GM19043 (cell line): ENCODE measurements at regions not wholly inside any gene's neighbourhood (a gene's known extent, or its start where the extent isn't known, plus 50 kb on each side); places are given as distances from the start of the nearest gene placed in this dataset.

ENCODE experiments used
- ATAC-seq: cut with Tn5 transposase; IDR thresholded peaks from one replicate; pipeline ENCODE4 v1.9.1; 2021; ENCODE audit warnings: low read depth; ENCODE audit not compliant: unreplicated experiment

- no peak for ATAC-seq
Observed at GRCh38 chr4:32560306-32560705, 1840.1 kb downstream of the PCDH7 start.

DNA sequence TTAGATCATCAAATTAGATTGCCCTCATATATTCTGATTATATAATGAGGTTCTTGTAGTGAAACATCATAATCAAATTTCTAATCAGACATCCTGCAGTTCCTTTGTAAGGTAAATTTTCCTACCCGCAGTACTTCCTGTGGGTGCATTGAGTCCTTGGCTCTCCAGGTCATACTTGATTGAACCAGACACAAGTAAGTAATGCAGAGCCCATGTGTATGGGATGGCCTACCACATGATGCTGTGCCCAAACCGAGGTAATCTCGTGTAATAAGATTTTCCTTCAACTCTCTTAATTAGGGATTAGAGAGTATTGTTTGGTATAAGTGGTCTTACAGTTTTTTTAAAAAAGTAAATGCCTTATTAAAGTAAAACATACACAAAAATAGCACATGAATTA, 1841.8 kb downstream of the PCDH7 start:
- no peak for ATAC-seq

- ATAC-seq, result no peak
Observed at GRCh38 chr4:32564626-32565025, 1844.5 kb downstream of the PCDH7 start.

DNA sequence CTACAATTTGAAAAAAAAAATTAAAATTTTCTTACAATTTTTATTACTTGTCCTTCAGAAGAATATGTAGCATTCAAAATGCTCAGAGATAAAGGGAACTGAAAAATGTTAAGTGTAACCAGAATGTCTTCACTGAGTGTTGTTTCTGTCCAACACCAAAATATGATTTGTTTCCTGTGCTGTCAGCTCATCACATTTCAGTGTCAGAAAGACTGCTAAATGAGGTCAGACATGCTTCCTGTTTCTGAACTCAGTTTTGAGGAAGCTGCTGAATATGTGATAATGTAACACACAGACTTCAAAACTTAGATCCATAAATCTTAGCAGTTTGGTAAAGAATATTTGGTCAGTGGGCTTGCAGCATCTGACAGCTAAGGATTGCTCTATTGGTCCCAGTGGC, 1849.7 kb downstream of the PCDH7 start:
- no peak for ATAC-seq

DNA sequence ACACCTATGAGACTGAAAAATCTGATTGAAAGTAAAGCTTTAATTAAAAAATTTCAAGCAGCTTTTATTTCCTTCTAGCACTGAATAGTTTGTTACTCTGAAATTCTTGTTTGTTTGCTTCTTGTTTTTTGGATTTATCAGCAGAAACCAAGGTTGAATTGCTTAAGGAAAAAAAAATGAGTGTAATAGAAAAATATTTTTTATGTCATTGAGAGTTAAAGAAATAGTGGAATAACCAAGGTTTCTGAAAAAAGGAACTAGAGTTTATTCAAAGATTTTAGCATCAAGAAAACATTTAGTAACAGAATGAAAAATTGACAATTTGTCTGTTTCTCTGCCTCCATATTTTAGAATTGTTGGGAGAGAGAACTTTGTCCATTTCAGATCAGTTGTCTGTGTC, 1852.2 kb downstream of the PCDH7 start:
- ATAC-seq, result no peak

DNA sequence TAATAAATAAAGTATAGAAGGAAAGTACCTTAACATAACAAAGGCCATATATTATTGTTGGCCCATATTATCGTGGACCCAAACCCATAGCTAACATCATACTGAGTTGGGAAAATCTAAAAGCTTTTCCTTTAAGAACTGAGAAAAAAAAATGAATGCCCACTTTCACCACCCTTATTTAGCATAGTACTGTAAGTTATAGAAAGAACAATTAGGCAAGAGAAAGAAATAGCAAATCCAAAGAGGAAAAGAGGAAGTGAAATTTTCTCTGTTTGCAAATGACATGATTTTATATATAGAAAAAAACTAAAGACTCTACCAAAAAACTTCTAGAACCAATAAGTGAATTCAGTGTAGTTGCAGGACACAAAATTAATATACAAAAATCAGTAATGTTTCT, 1854.6 kb downstream of the PCDH7 start:
- no peak for ATAC-seq

DNA sequence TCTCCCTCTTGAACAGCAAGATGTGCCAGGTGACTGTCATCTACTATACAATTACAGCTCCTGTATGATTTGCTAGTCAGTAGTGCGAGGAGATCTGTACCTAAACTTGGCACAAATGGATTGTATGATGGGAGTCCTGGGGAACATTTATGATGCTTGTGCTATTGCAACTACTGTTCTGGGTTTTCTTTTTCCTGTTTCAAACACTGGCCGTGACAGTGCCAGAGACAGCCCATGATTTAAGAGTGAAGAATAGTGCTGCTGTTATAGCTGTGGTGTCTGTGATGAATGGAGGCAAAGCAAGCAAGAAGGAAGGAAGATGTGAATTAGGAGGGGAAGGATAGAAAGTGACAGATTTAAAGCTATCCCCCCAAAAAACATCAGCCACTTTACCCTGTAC, 1868.9 kb downstream of the PCDH7 start:
- ATAC-seq, result no peak

GRCh38 chr4:32589853-32590252, 1869.7 kb downstream of the PCDH7 start:
- no peak for ATAC-seq

DNA sequence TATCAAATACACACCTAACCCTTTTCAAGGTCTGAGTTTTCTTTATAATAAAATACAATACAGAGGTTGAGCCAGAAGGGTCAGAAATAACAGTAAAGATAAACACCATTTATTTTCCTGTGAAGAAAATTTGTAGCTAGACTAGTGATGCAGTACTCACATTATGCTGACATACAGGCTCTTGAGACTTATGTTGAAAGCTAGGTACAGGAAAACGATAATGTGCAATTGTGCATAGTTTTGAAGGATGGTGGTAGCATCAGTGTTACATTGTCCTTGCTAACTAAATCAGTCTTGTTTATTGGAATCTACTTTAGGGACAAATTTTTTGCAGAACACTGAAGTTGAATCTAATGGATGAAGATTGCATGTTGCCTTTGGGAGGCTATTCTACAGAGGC, 1877.2 kb downstream of the PCDH7 start:
- ATAC-seq, result no peak

DNA sequence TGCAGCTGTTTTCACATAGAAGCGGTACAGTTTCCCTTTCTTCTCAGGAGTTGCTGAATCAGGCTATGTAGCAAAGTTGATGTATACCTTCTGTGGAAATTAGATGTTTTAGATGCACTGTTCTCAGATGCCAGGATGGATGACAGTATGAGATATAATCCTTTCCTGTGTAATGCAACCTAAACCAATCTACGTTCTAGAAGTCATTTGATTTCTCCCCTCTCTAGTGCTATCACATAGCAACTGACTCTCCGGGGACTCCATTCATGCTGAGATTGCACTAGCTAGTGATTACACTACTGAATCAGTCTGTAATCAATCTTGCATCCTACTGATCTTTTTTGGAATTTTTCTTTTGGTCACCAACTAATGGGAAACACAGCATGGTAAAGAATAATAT, 1881.7 kb downstream of the PCDH7 start:
- no peak for ATAC-seq

- no peak for ATAC-seq
Observed at GRCh38 chr4:32607978-32608377, 1887.8 kb downstream of the PCDH7 start.

DNA sequence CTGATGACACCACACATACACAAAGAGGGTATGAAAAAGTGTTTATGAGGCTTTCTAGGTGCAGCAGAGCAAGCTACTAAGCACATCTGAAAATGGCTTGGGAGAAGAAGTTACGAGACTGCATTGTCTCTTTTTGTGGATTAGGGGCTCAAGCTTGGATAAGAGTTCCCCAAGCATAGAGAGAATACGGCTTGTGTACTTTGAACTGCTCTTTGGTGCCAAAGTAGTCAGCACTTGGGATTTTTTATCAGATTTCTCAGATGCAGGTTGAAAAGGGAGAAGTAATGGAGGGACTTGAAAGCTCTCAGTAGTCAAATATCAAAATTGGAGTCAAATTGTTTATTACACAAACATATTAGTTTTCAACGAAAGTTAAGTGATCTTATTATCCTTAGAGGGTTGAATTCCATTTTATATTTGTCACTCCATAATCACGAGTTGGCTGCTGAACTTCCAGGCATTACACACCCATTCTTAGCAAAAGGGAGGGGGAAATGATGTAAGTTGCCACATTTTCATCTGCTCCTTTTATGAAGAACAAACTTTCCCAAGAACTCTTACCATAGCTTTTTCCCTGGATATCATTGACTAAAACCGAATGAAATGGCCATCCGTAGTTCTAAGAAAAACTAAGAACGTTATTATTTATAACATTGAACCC, 1904.9 kb downstream of the PCDH7 start:
- ATAC-seq, result no peak

GRCh38 chr4:32625687-32626337, 1905.6 kb downstream of the PCDH7 start:
- ATAC-seq, result no peak

- no peak for ATAC-seq
Observed at GRCh38 chr4:32631831-32632230, 1911.7 kb downstream of the PCDH7 start.

GRCh38 chr4:32633421-32633820, 1913.3 kb downstream of the PCDH7 start:
- no peak for ATAC-seq

- ATAC-seq, result no peak
Observed at GRCh38 chr4:32645653-32646052, 1925.5 kb downstream of the PCDH7 start.

- ATAC-seq, result no peak
Observed at GRCh38 chr4:32658019-32658418, 1937.8 kb downstream of the PCDH7 start.

DNA sequence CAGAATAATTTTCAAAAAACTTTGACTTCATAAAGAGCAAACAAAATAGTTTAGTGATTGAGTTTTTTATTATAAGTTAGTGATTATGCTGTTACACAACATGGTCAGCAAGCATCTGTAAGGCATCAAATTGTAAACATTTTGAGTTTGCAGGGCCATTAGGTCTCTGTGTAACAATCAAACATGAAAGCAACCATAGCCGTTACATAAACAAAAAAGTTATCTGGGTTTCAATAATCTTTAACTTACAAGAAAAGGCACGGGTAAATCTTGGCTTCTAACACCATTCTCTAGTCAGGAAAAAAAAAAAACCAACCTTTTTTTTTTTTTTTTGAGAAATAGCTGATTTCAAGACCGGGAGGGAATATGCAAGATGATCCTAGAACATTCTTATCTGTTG, 1941.1 kb downstream of the PCDH7 start:
- ATAC-seq, result no peak

DNA sequence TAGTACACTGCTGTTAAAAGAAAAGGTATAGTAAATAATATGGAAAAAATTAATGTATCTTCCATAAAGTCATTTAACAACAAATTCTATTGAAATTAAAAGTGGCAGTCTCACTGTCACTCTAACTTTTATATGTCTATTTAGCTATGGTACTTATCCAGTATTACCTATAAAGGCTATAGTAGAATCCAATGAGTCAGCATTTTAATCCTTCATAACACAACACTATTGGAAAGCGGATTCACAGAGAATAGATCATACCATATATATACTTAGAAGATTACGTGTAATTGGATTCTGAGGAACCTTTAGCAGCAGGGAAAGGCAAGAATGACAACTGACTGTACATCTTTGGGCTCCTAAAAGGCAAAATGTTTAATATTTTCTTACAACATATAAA, 1942.6 kb downstream of the PCDH7 start:
- ATAC-seq, result no peak

- no peak for ATAC-seq
Observed at GRCh38 chr4:32672359-32672758, 1952.2 kb downstream of the PCDH7 start.

- no peak for ATAC-seq
Observed at GRCh38 chr4:32680946-32681345, 1960.8 kb downstream of the PCDH7 start.

DNA sequence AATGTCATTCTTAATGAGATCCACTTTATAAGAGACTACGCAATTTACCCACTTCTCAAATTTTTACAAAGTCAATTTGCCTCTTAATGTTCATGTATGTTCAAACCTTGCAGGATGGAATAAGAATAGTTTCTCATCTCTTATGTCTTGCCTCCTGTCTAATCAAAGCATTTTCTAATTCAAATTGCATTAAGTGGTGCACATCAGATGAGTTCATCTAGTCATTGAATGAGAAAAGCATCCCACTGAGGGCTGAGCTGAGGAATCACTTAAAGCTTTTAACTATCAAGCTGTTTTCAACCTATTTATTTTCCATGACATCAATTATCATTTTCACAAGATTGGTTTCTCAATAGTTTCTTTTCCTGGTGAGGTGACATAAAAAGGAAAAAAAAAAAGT, 1964.0 kb downstream of the PCDH7 start:
- no peak for ATAC-seq

DNA sequence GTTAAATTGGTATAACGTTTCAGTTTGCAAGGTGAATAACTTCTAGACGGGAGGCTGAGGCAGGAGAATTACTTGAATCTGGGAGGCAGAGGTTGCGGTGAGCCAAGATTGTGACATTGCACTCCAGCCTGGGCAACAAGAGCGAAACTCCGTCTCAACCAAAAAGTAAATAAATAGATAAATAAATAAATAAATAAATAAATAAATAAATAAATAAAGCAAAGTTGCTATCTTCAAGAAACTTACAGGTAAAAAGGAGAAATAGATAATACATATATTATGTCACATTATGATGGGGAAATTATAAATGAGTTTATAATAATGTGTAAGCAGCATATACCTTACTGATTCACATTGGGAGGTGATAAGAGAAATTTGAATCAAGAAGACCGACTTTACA, 1966.0 kb downstream of the PCDH7 start:
- no peak for ATAC-seq
